Amygdala (tissue), 56 donors: ENCODE measurements at regions not wholly inside any gene's neighbourhood (a gene's known extent, or its start where the extent isn't known, plus 50 kb on each side); places are given as distances from the start of the nearest gene placed in this dataset.
"Not testable (repeated sequence)": the region's sequence is repeated elsewhere in the genome, so short reads cannot be mapped to it uniquely, and the experiment has no call there.

Experiments
- DNase-seq, 56 donors: peaks; one replicate each; lab custom pipeline; 2025; lab: John Stamatoyannopoulos, UW

DNA sequence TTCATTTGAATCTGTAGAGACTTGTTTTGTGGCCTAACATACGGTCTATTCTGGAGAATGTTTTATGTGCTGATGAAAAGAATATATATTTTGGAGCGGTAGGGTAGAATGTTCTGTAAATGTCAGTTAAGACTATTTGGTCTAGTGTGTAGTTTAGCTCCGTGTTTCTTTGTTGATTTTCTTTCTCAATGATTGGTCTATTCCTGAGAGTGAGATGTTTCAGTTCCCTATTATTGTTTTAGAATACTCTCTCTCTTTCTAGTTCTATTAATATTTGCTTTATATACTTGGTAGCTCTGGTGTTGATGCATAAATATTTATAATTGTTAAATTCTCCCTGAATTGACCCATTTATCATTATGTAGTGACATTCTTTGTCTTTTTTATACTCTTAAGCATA lies 236.5 kb downstream of the GLUD2 start:
- no peak for DNase-seq

DNA sequence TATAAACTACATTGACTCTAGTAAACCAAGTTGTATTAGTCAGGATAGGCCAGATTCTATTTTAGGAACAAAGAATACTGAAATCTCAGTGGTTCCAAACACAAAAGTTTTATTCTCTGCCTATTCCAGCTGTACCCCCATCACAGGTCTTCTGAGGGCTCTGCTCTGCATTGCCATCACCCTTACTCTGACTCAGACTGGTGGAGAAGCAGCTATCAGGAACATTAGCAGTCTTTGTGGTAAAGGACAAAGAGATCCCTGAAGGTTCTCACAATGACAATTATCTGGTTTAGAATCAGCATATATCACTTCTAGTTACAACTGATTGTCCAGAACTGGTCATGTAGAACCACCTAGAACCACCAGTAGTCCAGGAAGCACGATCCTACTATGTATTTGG lies 251.1 kb downstream of the GLUD2 start:
- DNase-seq: no peak

GRCh38 chrX:121301356-121301755 lies 253.9 kb downstream of the GLUD2 start:
- DNase-seq: no peak

GRCh38 chrX:121301822-121302221 lies 254.4 kb downstream of the GLUD2 start:
- no peak for DNase-seq

DNA sequence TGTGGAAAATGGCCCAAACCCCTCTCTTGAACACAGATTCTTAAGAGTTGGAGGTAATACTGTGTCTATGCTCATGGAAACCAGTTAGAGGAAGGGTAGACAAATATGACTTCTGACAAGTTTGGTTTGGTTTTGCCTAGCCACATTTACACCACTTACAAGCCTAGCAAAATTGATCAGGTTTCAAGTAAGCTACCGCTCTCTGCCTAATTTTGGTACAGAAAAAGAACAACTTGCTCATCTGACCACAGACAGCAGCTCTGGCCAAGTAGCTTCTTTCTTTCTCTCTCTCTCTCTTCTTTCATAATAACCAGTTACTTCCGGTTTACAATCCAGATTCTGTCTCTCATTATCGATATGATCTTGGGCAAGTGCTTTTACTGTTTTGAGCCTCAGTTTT lies 260.0 kb downstream of the GLUD2 start:
- DNase-seq: no peak

GRCh38 chrX:121308276-121308805 lies 260.9 kb downstream of the GLUD2 start:
- DNase-seq: peak in 32 of 56 donors; percentile 0 to 50 (median 3)

GRCh38 chrX:121310820-121311219 lies 263.4 kb downstream of the GLUD2 start:
- DNase-seq: no peak

DNA sequence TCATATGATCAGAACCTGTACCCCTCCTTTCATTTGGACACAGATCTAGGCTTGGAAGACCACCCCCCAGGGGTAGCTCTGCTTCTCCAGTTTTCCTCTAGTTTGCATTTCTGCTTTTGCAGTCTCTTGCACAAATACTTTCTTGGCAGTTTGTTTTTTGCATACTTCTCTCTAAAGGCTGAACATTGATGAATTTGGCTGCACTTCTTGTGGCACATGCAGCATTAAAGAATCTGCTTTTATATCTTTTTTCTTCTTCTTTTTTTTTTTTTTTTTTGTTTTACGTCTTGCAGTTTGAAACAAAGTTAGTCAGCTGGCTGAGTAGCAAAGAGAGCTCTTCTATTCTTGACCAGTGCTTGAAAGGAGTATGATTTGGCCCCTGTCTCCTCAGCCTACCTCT lies 273.0 kb downstream of the GLUD2 start:
- no peak for DNase-seq

GRCh38 chrX:121322159-121322558 lies 274.7 kb downstream of the GLUD2 start:
- DNase-seq: no peak

DNA sequence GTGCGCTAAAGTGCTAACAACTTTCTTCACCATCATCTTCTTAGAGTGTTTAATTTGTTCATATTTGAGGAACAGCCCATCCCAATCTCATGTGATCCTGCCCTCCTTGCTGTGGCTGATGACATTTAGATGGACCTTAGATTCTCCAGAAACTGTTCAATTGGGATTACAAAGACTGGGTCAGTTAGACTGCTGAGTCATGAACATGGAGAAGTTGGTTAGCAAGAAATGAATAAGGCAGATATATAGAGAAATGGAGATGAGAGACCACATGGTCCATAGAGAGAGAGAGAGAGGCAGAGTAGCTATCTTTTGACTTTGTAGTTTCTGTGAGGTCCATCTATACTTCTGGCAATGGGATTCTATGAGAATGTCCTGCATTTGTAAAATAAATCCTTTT lies 275.9 kb downstream of the GLUD2 start:
- no peak for DNase-seq

- DNase-seq: no peak
Observed at GRCh38 chrX:121333942-121334341, 286.5 kb downstream of the GLUD2 start.

GRCh38 chrX:121336831-121337421 lies 289.5 kb downstream of the GLUD2 start:
- no peak for DNase-seq

DNA sequence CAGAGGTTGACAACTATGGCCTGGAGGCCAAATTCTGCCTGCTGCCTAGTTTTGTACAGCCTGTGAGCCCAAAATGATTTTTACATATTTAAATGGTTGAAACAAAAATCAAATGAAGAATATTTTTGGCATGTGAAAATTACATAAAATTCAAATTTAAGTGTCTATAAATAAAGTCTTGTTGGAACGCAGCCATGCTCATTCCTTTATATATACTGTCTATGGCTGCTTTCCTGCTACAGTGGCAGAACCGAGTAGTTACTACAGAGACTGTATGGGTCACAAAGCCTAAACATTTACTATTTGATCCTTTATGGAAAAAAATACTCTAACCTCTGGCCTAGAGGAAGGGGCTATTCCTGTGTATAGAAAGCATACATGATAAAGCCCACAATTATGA lies 290.4 kb downstream of the GLUD2 start:
- DNase-seq: no peak

DNA sequence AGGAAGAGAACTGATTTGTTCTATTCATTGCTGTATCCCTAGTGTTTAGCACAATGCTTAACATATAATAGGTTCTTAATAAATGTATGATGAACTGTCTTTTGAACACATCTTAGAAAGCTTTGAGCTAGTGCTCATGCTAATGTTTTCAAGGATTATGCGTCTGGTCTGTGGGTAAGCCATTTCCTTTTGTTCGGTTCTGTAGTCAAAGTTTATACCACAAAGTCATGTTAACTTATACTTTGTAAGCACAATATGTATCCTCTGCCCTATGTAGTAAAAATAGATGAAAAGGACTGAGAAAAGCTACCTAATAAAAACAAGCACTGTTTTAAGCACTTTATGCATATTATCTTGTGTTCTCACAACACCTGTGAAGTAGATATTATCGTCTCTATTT lies 301.9 kb downstream of the GLUD2 start:
- no peak for DNase-seq

DNA sequence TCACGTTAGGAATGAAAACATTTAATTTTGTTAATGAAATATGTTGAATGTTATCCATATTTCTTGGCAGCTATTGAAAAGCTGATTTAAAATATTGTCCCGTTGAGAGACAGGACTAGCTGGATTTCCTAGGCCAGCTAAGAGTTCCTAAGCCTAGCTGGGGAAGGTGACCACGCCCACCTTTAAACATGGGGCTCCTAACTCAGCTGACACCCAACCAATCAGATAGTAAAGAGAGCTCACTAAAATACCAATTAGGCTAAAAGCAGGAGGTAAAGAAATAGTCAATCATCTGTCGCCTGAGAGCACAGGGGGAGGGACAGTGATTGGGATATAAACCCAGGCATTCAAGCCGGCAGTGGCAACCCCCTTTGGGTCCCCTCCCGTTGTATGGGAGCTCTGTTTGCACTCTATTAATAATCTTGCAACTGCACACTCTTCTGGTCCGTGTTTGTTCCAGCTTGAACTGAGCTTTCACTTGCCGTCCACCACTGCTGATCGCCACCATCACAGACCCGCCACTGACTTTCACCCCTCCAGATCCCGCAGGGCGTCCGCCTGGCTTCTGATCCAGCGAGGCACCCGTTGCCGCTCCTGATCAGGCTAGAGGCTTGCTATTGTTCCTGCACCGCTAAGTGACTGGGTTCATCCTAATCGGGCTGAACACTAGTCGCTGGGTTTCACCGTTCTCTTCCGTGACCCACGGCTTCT lies 308.9 kb downstream of the GLUD2 start:
- no peak for DNase-seq

- no peak for DNase-seq
Observed at GRCh38 chrX:121356850-121357171, 309.4 kb downstream of the GLUD2 start.

GRCh38 chrX:121360280-121360679 lies 312.9 kb downstream of the GLUD2 start:
- DNase-seq: no peak

DNA sequence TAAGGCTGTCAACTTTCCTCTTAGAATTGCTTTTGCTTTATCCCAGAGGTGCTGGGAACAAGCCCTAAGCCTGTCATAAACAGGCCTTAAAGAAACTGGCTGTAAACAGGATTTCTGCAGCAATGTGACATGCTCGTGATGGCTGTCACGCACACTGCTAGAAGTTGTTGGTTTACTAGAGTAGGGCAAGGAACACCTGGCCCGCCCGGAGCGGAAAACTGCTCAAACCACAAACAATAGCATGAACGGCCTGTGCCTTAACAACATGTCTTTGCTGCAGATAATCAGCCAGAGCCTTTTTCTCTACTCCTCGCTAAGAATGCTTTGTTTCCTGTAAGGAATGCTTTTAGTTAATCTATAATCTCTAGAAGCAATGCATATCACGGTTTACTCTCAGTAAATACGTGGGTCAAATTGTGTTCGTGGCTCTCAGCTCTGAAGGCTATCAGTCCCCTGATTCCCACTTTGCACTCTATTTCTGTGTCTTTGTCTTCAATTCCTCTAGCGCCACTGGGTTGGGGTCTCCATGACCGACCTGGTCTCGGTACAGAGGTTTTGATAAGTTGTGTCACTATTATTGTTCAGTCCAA lies 318.3 kb downstream of the GLUD2 start:
- DNase-seq: no peak

GRCh38 chrX:121374471-121374870 lies 327.1 kb downstream of the GLUD2 start:
- DNase-seq: no peak

DNA sequence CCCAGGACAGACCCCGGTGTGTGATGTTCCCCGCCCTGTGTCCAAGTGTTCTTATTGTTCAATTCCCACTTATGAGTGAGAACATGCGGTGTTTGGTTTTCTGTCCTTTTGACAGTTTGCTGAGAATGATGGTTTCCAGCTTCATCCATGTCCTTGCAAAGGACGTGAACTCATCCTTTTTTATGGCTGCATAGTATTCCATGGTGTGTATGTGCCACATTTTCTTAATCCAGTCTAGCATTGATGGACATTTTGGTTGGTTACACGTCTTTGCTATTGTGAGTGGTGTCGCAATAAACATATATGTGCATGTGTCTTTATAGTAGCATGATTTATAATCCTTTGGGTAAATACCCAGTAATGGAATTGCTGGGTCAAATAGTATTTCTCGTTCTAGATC lies 334.5 kb downstream of the GLUD2 start:
- DNase-seq: not testable (repeated sequence)

GRCh38 chrX:121389976-121390714 lies 342.7 kb downstream of the GLUD2 start:
- no peak for DNase-seq
